Activated B cell treated with CpG ODN at 0.5 μM for 24 hours (primary cell): ENCODE measurements at regions not wholly inside any gene's neighbourhood (a gene's known extent, or its start where the extent isn't known, plus 50 kb on each side); places are given as distances from the start of the nearest gene placed in this dataset.

Experiments used
- ATAC-seq: fragments of 200-7000 bp; cut with Tn5 transposase; one replicate; pipeline ENCODE4 v1.10.0; 2021; ENCODE audit warnings: low read depth, mild to moderate bottlenecking, moderate library complexity
- CTCF ChIA-PET: fragments of 350-600 bp; sonication (Branson Sonifier 250); formaldehyde crosslinking; loops from one replicate; lab custom pipeline; 2021; ENCODE audit warnings: antibody characterized with exemption; lab: Charles Lee
- POLR2A ChIA-PET: fragments of 350-600 bp; sonication (Branson Sonifier 250); formaldehyde crosslinking; loops from one replicate; lab custom pipeline; 2021; ENCODE audit warnings: antibody characterized with exemption; lab: Charles Lee
- DNase-seq: peaks from one replicate; pipeline ENCODE4 v3.0.0; 2022
- H3K27ac Mint-ChIP-seq: one replicate; pipeline ENCODE4 v1.8.0; 2020; ENCODE audit warnings: mixed read lengths
- H3K27me3 Mint-ChIP-seq: one replicate; pipeline ENCODE4 v1.8.0; 2021; ENCODE audit warnings: mixed read lengths
- H3K36me3 Mint-ChIP-seq: one replicate; pipeline ENCODE4 v1.8.0; 2021; ENCODE audit warnings: low read depth, mixed read lengths
- H3K4me1 Mint-ChIP-seq: one replicate; pipeline ENCODE4 v1.8.0; 2021; ENCODE audit warnings: mixed read lengths
- H3K4me3 Mint-ChIP-seq: one replicate; pipeline ENCODE4 v1.8.0; 2020; ENCODE audit warnings: mild to moderate bottlenecking, mixed read lengths
- H3K9me3 Mint-ChIP-seq: one replicate; pipeline ENCODE4 v1.8.0; 2020; ENCODE audit warnings: mixed read lengths
- CTCF ChIP-seq: fragments of 200-600 bp; IDR thresholded peaks from one replicate; pipeline ENCODE4 v1.8.0; 2022; ENCODE audit warnings: antibody characterized with exemption, mild to moderate bottlenecking
- intact Hi-C: fragments of 100-400 bp; cut with micrococcal nuclease; formaldehyde crosslinking; loops from one replicate; pipeline ENCODE4 v1.15.1; 2024

GRCh38 chr1:83725735-83726360 lies 273.1 kb downstream of the TTLL7 start:
- DNase-seq (no peak), ATAC-seq (no peak)
- H3K4me1 Mint-ChIP-seq, result no peaks in the 10 kb centered on the region
- intact Hi-C loops, result no loop called here
- POLR2A ChIA-PET, result no interaction called here
- no peak for TF ChIP-seq CTCF
- CTCF ChIA-PET, result no interaction called here
- no peak overlapping the region for H3K27ac Mint-ChIP-seq
- H3K27me3 Mint-ChIP-seq, result no peaks in the 10 kb centered on the region
- no peak overlapping the region for H3K4me3 Mint-ChIP-seq
- H3K36me3 Mint-ChIP-seq, result no peaks in the 10 kb centered on the region
- H3K9me3 Mint-ChIP-seq, result no peaks in the 10 kb centered on the region

GRCh38 chr1:83718338-83718737 lies 280.6 kb downstream of the TTLL7 start:
- H3K27me3 Mint-ChIP-seq, result no peaks in the 10 kb centered on the region
- no peak for DNase-seq
- H3K4me3 Mint-ChIP-seq, result no peak overlapping the region
- ChIA-PET POLR2A (no interaction called here), CTCF (no interaction called here)
- no peaks in the 10 kb centered on the region for H3K4me1 Mint-ChIP-seq
- no peaks in the 10 kb centered on the region for H3K9me3 Mint-ChIP-seq
- no peak overlapping the region for H3K27ac Mint-ChIP-seq
- no peak for TF ChIP-seq CTCF
- ATAC-seq, result no peak
- intact Hi-C loops, result no loop called here
- no peaks in the 10 kb centered on the region for H3K36me3 Mint-ChIP-seq

- Mint-ChIP-seq H3K36me3 (no peaks in the 10 kb centered on the region), H3K4me3 (no peak overlapping the region), H3K27ac (no peak overlapping the region), H3K27me3 (no peaks in the 10 kb centered on the region), H3K4me1 (no peaks in the 10 kb centered on the region), H3K9me3 (no peaks in the 10 kb centered on the region)
- no peak for TF ChIP-seq CTCF
- ATAC-seq, result no peak
- DNase-seq, result no peak
- intact Hi-C loops, result no loop called here
- ChIA-PET POLR2A (no interaction called here), CTCF (no interaction called here)
These were observed 281.1 kb downstream of the TTLL7 start for GRCh38 chr1:83717785-83718184.

- Mint-ChIP-seq H3K27ac (no peak overlapping the region), H3K4me3 (no peak overlapping the region), H3K36me3 (no peaks in the 10 kb centered on the region), H3K9me3 (no peaks in the 10 kb centered on the region), H3K27me3 (no peaks in the 10 kb centered on the region), H3K4me1 (no peaks in the 10 kb centered on the region)
- ChIA-PET CTCF (no interaction called here), POLR2A (no interaction called here)
- DNase-seq, result no peak
- TF ChIP-seq CTCF, result no peak
- intact Hi-C loops, result no loop called here
- ATAC-seq, result no peak
These were observed 282.3 kb downstream of the TTLL7 start for GRCh38 chr1:83716641-83717040.

- ATAC-seq (no peak), DNase-seq (no peak)
- H3K27ac Mint-ChIP-seq, result no peak overlapping the region
- intact Hi-C loops, result no loop called here
- H3K4me1 Mint-ChIP-seq, result no peaks in the 10 kb centered on the region
- H3K9me3 Mint-ChIP-seq, result no peaks in the 10 kb centered on the region
- TF ChIP-seq CTCF, result no peak
- H3K27me3 Mint-ChIP-seq, result peaks cover 1% of the 10 kb centered on the region
- ChIA-PET POLR2A (no interaction called here), CTCF (no interaction called here)
- no peaks in the 10 kb centered on the region for H3K36me3 Mint-ChIP-seq
- no peak overlapping the region for H3K4me3 Mint-ChIP-seq
These were observed 283.4 kb downstream of the TTLL7 start for GRCh38 chr1:83715550-83715949.
